Stimulated activated naive CD4-positive, alpha-beta T cell treated with Interleukin-2 at 50 U/mL for 16 hours (primary cell): ENCODE measurements at regions not wholly inside any gene's neighbourhood (a gene's known extent, or its start where the extent isn't known, plus 50 kb on each side); places are given as distances from the start of the nearest gene placed in this dataset.

Experiments used
- DNase-seq: peaks from one replicate; lab custom pipeline; 2025; lab: John Stamatoyannopoulos, UW

GRCh38 chr12:93944911-93945310 lies 203.5 kb upstream of the PLXNC1 start:
- no peak for DNase-seq

- no peak for DNase-seq
Measured at GRCh38 chr12:93946542-93947150, 201.7 kb upstream of the PLXNC1 start.

DNA sequence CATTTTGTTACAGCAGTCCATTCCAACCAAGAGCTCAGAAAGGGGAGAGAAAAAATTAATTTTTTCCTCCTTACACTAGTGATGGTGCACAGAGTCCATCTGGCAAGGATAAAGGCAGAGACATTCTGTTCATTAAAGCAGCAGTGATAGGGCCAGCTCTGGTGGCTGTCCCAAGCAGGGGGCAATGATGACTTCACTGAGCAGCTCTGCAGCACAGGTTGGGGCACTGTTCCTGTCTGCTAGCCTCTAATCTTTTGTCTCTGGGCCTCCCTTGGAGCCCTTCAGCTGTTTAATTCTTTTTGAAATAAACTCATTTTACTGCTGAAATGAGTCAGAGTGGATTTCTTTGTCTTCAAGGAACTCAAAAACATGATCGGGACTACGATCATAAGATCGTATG lies 200.9 kb upstream of the PLXNC1 start:
- no peak for DNase-seq

- DNase-seq: no peak
Measured at GRCh38 chr12:93950311-93950710, 198.1 kb upstream of the PLXNC1 start.

GRCh38 chr12:93954166-93955112 lies 193.9 kb upstream of the PLXNC1 start:
- no peak for DNase-seq

GRCh38 chr12:93956551-93956950 lies 191.8 kb upstream of the PLXNC1 start:
- no peak for DNase-seq

GRCh38 chr12:93957168-93957567 lies 191.2 kb upstream of the PLXNC1 start:
- DNase-seq: no peak

GRCh38 chr12:93957870-93958269 lies 190.5 kb upstream of the PLXNC1 start:
- DNase-seq: no peak

- DNase-seq: no peak
Measured at GRCh38 chr12:93959657-93960056, 188.7 kb upstream of the PLXNC1 start.

GRCh38 chr12:93960521-93960920 lies 187.9 kb upstream of the PLXNC1 start:
- no peak for DNase-seq

DNA sequence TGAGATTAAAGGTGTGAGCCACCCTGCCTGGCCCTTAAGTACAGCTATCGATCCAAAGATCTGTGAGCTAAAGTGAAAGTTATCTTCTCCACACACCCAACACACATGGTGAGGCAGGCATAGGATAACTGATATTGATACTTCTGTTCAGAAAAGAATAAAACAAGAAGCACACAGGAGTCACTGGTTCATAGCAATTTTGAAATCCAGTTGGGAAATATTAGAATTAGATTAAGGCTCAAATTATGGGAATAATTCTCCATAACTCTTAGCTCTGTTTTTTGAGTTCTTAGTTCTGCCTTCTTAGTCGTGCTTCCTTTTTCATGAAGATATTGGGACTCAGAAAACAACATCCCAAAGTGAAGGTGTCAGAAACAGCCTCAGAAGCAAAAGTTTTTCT lies 186.0 kb upstream of the PLXNC1 start:
- no peak for DNase-seq

GRCh38 chr12:93964936-93965335 lies 183.4 kb upstream of the PLXNC1 start:
- no peak for DNase-seq

DNA sequence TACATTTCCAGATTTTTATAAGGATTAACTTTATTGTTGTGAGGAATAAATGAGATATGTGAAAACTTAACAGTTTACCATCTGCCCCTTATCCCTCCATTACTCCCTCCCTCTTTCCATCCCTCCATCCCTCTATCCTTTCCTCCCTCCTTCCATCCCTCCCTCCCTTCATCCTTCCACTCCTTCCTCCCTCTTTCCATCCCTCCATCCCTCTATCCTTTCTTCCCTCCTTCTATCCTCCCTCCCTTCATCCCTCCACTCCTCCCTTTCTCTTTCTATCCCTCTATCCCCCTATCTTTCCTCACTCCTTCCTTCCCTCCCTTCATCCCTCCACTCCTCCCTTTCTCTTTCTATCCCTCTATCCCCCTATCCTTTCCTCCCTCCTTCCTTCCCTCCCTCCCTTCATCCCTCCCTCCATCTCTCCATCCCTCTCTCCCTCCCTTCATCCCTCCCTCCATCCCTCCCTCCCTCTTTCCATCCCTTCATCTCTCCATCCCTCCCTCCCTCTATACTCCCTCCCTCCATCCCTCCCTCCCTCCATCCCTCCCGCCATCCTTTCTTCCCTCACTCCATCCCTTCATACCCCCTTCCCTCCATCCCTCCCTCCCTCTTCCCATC lies 181.8 kb upstream of the PLXNC1 start:
- DNase-seq: no peak

- no peak for DNase-seq
Measured at GRCh38 chr12:93967454-93967853, 180.9 kb upstream of the PLXNC1 start.

DNA sequence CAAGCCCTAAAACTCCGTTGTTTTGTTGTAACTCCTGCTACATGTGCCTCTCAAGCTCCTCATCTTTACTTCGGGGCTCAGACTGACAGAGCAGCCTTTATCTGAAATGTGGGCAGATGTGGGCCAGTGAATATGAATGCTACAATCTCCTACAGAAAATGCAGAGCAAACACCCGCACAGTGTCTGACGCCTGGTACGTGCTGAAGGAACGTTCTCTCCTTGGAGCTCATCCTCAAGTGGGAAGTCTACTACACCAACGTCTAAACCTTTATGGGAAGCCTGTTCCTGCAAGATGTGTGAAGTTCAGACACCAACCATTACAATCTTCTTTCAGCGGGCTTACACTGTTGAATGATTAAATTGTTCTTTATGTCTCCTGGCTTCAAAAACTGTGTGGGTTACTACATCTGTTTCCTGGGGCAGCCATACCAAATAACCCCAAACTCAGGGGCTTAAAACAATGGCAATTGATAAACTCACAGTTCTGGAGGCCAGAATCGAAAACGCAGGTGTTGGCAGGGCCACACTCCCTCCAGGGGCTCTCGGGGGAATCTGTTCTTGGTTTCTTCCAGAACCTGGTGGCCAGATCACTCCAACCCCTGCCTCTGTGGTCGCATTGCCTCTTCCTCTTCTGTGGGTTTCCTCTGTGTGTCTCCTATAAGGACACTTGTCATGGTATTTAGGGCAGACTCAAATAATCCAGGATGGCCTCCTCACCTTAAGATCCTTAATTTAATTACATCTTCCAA lies 179.7 kb upstream of the PLXNC1 start:
- no peak for DNase-seq

- no peak for DNase-seq
Measured at GRCh38 chr12:93970900-93971688, 177.3 kb upstream of the PLXNC1 start.

- no peak for DNase-seq
Measured at GRCh38 chr12:93972411-93973208, 175.8 kb upstream of the PLXNC1 start.

DNA sequence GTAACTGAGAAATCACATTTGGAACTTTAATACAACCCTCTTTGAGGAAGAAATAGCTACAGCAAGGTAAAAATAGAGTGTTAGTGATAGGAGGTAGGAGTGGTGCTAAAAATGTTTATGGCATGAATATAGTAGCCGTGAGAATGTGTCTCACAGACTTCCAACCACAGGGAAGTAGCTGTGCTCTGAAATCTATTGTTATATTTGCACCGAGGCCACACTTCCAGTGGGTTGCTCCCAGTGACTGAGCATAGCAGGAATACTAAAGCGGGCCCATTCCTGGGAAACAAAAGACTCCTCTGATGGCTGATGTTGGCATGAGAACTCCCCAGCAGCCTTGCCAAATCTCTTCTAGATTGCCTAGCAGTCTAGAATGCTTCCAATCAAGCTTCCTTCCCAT lies 174.1 kb upstream of the PLXNC1 start:
- no peak for DNase-seq

DNA sequence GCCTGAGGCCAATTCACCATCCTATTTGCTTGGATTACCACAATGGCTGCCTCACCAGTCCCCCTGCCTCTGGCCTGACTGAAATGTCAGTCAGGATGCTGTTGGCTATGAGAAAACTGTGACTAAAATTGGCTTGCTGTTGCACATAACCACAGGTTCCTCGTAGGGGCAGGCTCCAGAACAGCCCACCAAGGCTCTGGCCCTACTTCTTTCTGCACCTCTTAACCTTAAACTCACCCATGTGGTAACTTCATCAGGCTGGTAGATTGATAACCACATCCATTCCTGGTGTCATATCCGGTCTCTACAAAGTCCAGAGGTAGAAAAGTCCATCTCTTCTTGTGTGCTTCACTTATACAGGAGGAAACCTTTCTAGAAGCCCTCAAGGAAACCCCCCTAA lies 172.4 kb upstream of the PLXNC1 start:
- DNase-seq: no peak

- DNase-seq: no peak
Measured at GRCh38 chr12:93977081-93977480, 171.3 kb upstream of the PLXNC1 start.

DNA sequence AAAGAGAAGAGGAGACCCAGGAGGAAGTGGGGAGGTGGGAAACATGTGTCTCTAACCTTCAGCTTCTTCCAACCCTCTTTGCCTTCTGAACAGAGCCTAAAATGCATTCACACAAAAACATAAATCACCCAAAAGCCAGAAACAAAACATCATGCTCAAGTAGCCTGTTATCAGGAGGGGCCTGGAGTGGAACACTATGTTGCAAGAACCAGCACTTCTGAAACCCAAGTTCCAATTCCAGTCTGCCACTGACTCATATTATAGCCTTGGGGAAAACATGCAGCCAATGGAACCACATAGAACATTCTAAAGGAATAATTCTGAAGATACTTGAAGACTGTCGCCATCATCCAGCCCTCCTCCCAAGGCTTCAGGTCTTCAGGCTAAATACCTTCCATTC lies 169.8 kb upstream of the PLXNC1 start:
- DNase-seq: no peak
